GM23338 (cell line): ENCODE measurements at regions not wholly inside any gene's neighbourhood (a gene's known extent, or its start where the extent isn't known, plus 50 kb on each side); places are given as distances from the start of the nearest gene placed in this dataset.

Source experiments
- ATAC-seq: fragments of 200-7000 bp; cut with Tn5 transposase; 3 replicates; pipeline ENCODE4 v1.9.1; 2020
- DNase-seq: peaks from one replicate; pipeline ENCODE4 v3.0.0-alpha.2; 2015; ENCODE audit warnings: low spot score
- H2AFZ ChIP-seq: fragments of 200-600 bp; sonication (generic); 2 replicates; pipeline ENCODE4 v1.8.0; 2016; ENCODE audit warnings: antibody characterized with exemption, mild to moderate bottlenecking, moderate library complexity
- H3F3A ChIP-seq: fragments of 200-600 bp; sonication (generic); replicated peaks from 2 replicates; pipeline ENCODE4 v1.8.0; 2017; ENCODE audit warnings: antibody characterized with exemption, mixed run types, low read depth
- H3K27ac ChIP-seq: fragments of 200-600 bp; sonication (generic); 2 replicates; pipeline ENCODE4 v1.6.1; 2016; ENCODE audit warnings: low read depth
- H3K27me3 ChIP-seq: fragments of 200-600 bp; sonication (generic); 2 replicates; pipeline ENCODE4 v1.8.0; 2016; ENCODE audit warnings: mild to moderate bottlenecking, mixed run types, moderate library complexity; ENCODE audit not compliant: insufficient read depth
- H3K36me3 ChIP-seq: fragments of 200-600 bp; sonication (generic); 2 replicates; pipeline ENCODE4 v1.8.0; 2016; ENCODE audit warnings: mild to moderate bottlenecking; ENCODE audit not compliant: insufficient read depth
- H3K4me1 ChIP-seq: fragments of 200-600 bp; sonication (generic); 2 replicates; pipeline ENCODE4 v1.8.0; 2016; ENCODE audit warnings: mild to moderate bottlenecking, moderate library complexity; ENCODE audit not compliant: insufficient read depth
- H3K4me2 ChIP-seq: fragments of 200-600 bp; sonication (generic); 2 replicates; pipeline ENCODE4 v1.7.1; 2017; ENCODE audit warnings: mixed run types
- H3K4me3 ChIP-seq: fragments of 200-600 bp; sonication (generic); 2 replicates; pipeline ENCODE4 v1.6.1; 2016; ENCODE audit warnings: mixed run types
- H3K79me2 ChIP-seq: fragments of 200-600 bp; sonication (generic); replicated peaks from 2 replicates; pipeline ENCODE4 v1.8.0; 2017; ENCODE audit warnings: mild to moderate bottlenecking; ENCODE audit not compliant: insufficient read depth
- H3K9me2 ChIP-seq: fragments of 200-600 bp; sonication (generic); 2 replicates; pipeline ENCODE4 v1.8.0; 2017; ENCODE audit not compliant: insufficient read depth
- H4K20me1 ChIP-seq: fragments of 200-600 bp; sonication (generic); replicated peaks from 2 replicates; pipeline ENCODE4 v1.8.0; 2017; ENCODE audit warnings: mild to moderate bottlenecking; ENCODE audit not compliant: insufficient read depth
- H3K27ac Mint-ChIP-seq: 2 replicates; pipeline ENCODE4 v1.8.0; 2020; ENCODE audit warnings: inconsistent platforms, mild to moderate bottlenecking, moderate library complexity, mixed read lengths
- H3K27me3 Mint-ChIP-seq: 3 replicates; pipeline ENCODE4 v1.8.0; 2022; ENCODE audit warnings: low read depth, mild to moderate bottlenecking, moderate library complexity, mixed read lengths, inconsistent platforms; ENCODE audit not compliant: insufficient read depth, poor library complexity
- H3K36me3 Mint-ChIP-seq: 3 replicates; pipeline ENCODE4 v1.8.0; 2021; ENCODE audit warnings: low read depth, mild to moderate bottlenecking, inconsistent platforms, moderate library complexity, mixed read lengths
- H3K4me1 Mint-ChIP-seq: 3 replicates; pipeline ENCODE4 v1.8.0; 2020; ENCODE audit warnings: mild to moderate bottlenecking, inconsistent platforms, mixed read lengths
- H3K4me3 Mint-ChIP-seq: 3 replicates; pipeline ENCODE4 v1.8.0; 2021; ENCODE audit warnings: moderate library complexity, mild to moderate bottlenecking, inconsistent platforms, mixed read lengths
- H3K9me3 Mint-ChIP-seq: 3 replicates; pipeline ENCODE4 v1.8.0; 2020; ENCODE audit warnings: moderate library complexity, mild to moderate bottlenecking, inconsistent platforms, mixed read lengths
- CREB1 ChIP-seq: fragments of 250-450 bp; sonication (Bioruptor Pico); IDR thresholded peaks from 2 replicates; pipeline ENCODE4 v1.5.0; 2020; ENCODE audit warnings: low read depth, mild to moderate bottlenecking, moderate library complexity
- EZH2 ChIP-seq: fragments of 200-600 bp; sonication (generic); IDR thresholded peaks from one replicate; pipeline ENCODE4 v1.8.0; 2017; ENCODE audit warnings: antibody characterized with exemption, mild to moderate bottlenecking, low read depth; ENCODE audit not compliant: unreplicated experiment
- EZH2phosphoT487 ChIP-seq: fragments of 200-600 bp; sonication (generic); IDR thresholded peaks from one replicate; pipeline ENCODE4 v1.8.1; 2018; ENCODE audit warnings: antibody characterized with exemption; ENCODE audit not compliant: unreplicated experiment
- JUNB ChIP-seq: IDR thresholded peaks from one replicate; pipeline ENCODE4 v1.6.1; 2016; ENCODE audit warnings: antibody characterized with exemption; ENCODE audit not compliant: unreplicated experiment
- NANOG ChIP-seq: IDR thresholded peaks from 2 replicates; pipeline ENCODE4 v1.6.1; 2016; ENCODE audit warnings: antibody characterized with exemption, borderline replicate concordance
- POLR2AphosphoS5 ChIP-seq: IDR thresholded peaks from 2 replicates; pipeline ENCODE4 v1.6.1; 2016; ENCODE audit warnings: antibody characterized with exemption, low read depth
- STAT1 ChIP-seq: IDR thresholded peaks from one replicate; pipeline ENCODE4 v1.6.1; 2016; ENCODE audit warnings: antibody characterized with exemption; ENCODE audit not compliant: unreplicated experiment
- TF ChIP-seq, protein P1 (sequence below): IDR thresholded peaks from 2 replicates; pipeline ENCODE4 v1.6.1; 2016; ENCODE audit warnings: antibody characterized with exemption
- TF ChIP-seq, protein P2 (sequence below): IDR thresholded peaks from one replicate; pipeline ENCODE4 v1.6.1; 2018; ENCODE audit warnings: antibody characterized with exemption; ENCODE audit not compliant: unreplicated experiment

GRCh38 chr12:28936711-28937110 lies 212.4 kb upstream of the FAR2 start:
- Mint-ChIP-seq H3K4me1 (peaks cover 15% of the 10 kb centered on the region), H3K9me3 (no peaks in the 10 kb centered on the region)
- no peak overlapping the region for H2AFZ ChIP-seq

DNA sequence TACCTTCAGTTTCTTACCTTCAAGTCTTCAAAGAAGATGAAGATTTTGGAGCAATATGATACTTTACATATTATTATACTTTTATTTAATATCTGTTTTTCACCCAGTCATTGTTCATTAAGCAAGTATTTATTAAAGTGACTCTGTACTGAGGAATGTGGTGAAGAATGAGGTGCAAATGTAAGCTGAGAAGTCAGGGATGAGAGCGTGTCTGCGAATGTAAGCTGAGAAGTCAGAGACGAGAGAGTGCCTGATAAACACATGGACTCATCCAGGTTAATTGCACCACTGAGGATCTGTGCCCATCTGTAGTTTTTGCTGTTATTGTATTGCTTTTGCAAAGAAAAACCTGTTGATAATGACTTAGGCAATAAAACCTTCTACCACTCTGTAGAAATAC lies 211.9 kb upstream of the FAR2 start:
- no peak overlapping the region for H3K4me2 ChIP-seq
- H2AFZ ChIP-seq: no peak overlapping the region
- Mint-ChIP-seq H3K4me1 (peaks cover 15% of the 10 kb centered on the region), H3K9me3 (no peaks in the 10 kb centered on the region), H3K27ac (no peak overlapping the region), H3K27me3 (peaks cover 3% of the 10 kb centered on the region), H3K4me3 (no peak overlapping the region), H3K36me3 (no peaks in the 10 kb centered on the region)
- no peaks in the 10 kb centered on the region for H3F3A ChIP-seq
- ATAC-seq (no peak; the same call in 2 of the 3 replicates), DNase-seq (peak; percentile 30)
- no peaks in the 10 kb centered on the region for H3K27me3 ChIP-seq
- peaks cover 4% of the 10 kb centered on the region; the same call in 1 of the 2 replicates for H3K9me2 ChIP-seq
- no peaks in the 10 kb centered on the region for H3K4me1 ChIP-seq
- H3K27ac ChIP-seq: no peak overlapping the region
- no peaks in the 10 kb centered on the region for H4K20me1 ChIP-seq
- no peaks in the 10 kb centered on the region for H3K36me3 ChIP-seq
- H3K4me3 ChIP-seq: no peak overlapping the region
- H3K79me2 ChIP-seq: no peaks in the 10 kb centered on the region
- TF ChIP-seq JUNB: no peak
- TF ChIP-seq NANOG: no peak
- TF ChIP-seq, protein P1, sequence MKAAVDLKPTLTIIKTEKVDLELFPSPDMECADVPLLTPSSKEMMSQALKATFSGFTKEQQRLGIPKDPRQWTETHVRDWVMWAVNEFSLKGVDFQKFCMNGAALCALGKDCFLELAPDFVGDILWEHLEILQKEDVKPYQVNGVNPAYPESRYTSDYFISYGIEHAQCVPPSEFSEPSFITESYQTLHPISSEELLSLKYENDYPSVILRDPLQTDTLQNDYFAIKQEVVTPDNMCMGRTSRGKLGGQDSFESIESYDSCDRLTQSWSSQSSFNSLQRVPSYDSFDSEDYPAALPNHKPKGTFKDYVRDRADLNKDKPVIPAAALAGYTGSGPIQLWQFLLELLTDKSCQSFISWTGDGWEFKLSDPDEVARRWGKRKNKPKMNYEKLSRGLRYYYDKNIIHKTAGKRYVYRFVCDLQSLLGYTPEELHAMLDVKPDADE: no peak
- no peak for TF ChIP-seq EZH2phosphoT487

More at GRCh38 chr12:28936711-28937110, 212.4 kb upstream of the FAR2 start:
- DNase-seq (no peak), ATAC-seq (no peak)
- TF ChIP-seq EZH2phosphoT487: no peak
- TF ChIP-seq, protein P2, sequence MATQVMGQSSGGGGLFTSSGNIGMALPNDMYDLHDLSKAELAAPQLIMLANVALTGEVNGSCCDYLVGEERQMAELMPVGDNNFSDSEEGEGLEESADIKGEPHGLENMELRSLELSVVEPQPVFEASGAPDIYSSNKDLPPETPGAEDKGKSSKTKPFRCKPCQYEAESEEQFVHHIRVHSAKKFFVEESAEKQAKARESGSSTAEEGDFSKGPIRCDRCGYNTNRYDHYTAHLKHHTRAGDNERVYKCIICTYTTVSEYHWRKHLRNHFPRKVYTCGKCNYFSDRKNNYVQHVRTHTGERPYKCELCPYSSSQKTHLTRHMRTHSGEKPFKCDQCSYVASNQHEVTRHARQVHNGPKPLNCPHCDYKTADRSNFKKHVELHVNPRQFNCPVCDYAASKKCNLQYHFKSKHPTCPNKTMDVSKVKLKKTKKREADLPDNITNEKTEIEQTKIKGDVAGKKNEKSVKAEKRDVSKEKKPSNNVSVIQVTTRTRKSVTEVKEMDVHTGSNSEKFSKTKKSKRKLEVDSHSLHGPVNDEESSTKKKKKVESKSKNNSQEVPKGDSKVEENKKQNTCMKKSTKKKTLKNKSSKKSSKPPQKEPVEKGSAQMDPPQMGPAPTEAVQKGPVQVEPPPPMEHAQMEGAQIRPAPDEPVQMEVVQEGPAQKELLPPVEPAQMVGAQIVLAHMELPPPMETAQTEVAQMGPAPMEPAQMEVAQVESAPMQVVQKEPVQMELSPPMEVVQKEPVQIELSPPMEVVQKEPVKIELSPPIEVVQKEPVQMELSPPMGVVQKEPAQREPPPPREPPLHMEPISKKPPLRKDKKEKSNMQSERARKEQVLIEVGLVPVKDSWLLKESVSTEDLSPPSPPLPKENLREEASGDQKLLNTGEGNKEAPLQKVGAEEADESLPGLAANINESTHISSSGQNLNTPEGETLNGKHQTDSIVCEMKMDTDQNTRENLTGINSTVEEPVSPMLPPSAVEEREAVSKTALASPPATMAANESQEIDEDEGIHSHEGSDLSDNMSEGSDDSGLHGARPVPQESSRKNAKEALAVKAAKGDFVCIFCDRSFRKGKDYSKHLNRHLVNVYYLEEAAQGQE: no peak
- peaks cover 4% of the 10 kb centered on the region; the same call in 1 of the 2 replicates for H3K9me2 ChIP-seq
- Mint-ChIP-seq H3K27ac (no peak overlapping the region), H3K4me3 (no peak overlapping the region), H3K27me3 (peaks cover 3% of the 10 kb centered on the region), H3K36me3 (no peaks in the 10 kb centered on the region)
- H3K79me2 ChIP-seq: no peaks in the 10 kb centered on the region
- H3K4me1 ChIP-seq: no peaks in the 10 kb centered on the region
- H4K20me1 ChIP-seq: no peaks in the 10 kb centered on the region
- H3K27me3 ChIP-seq: no peaks in the 10 kb centered on the region
- no peak overlapping the region for H3K4me3 ChIP-seq
- H3F3A ChIP-seq: no peaks in the 10 kb centered on the region
- no peak overlapping the region for H3K4me2 ChIP-seq
- H3K27ac ChIP-seq: no peak overlapping the region
- no peaks in the 10 kb centered on the region for H3K36me3 ChIP-seq

DNA sequence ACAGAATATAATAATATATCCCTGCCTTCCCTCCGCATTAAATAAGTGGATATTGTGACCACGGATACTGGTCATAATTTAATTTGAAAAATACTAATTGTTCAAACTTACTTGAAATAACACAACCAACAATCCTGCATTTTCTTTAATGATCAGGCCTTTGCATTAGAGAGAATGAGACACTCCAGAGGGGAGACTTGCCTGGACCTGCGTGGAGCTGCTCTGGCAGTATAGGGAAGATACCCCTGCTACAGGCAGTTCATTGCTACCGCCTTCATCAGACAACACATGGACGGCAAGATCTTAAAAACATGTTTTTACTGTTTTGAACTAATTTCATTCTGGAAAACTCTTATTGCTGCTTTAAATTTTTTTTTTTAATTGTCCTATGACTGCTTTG lies 211.0 kb upstream of the FAR2 start:
- no peaks in the 10 kb centered on the region for H3K27me3 ChIP-seq
- H4K20me1 ChIP-seq: no peaks in the 10 kb centered on the region
- no peak overlapping the region for H3K4me3 ChIP-seq
- H3F3A ChIP-seq: no peaks in the 10 kb centered on the region
- no peak overlapping the region for H3K4me3 Mint-ChIP-seq
- H3K4me1 Mint-ChIP-seq: peaks cover 15% of the 10 kb centered on the region
- no peak overlapping the region for H3K4me2 ChIP-seq
- no peaks in the 10 kb centered on the region for H3K36me3 Mint-ChIP-seq
- no peaks in the 10 kb centered on the region for H3K4me1 ChIP-seq
- peak overlapping the region; percentile 70; the same call in 1 of the 2 replicates for H3K27ac Mint-ChIP-seq
- no peak overlapping the region for H3K27ac ChIP-seq
- ATAC-seq (no peak), DNase-seq (no peak)
- H3K27me3 Mint-ChIP-seq: peaks cover 3% of the 10 kb centered on the region
- H3K79me2 ChIP-seq: no peaks in the 10 kb centered on the region
- H2AFZ ChIP-seq: no peak overlapping the region
- no peaks in the 10 kb centered on the region for H3K9me3 Mint-ChIP-seq
- H3K9me2 ChIP-seq: peaks cover 4% of the 10 kb centered on the region; the same call in 1 of the 2 replicates
- H3K36me3 ChIP-seq: no peaks in the 10 kb centered on the region
- no peak for TF ChIP-seq STAT1
- no peak for TF ChIP-seq JUNB
- TF ChIP-seq EZH2: no peak
- TF ChIP-seq POLR2AphosphoS5: no peak
- TF ChIP-seq, protein P1: no peak
- TF ChIP-seq CREB1 (CRISPR knock-in tag): no peak
